Breast epithelium (tissue), 4 donors: ENCODE measurements at regions not wholly inside any gene's neighbourhood (a gene's known extent, or its start where the extent isn't known, plus 50 kb on each side); places are given as distances from the start of the nearest gene placed in this dataset.

ENCODE experiments used
- DNase-seq, 2 donors: peaks; one replicate each; pipeline ENCODE4 v3.0.0-alpha.2; 2019; ENCODE audit warnings: low spot score in 2 of 2
- H3K27ac ChIP-seq, 2 donors: fragments of 200-600 bp; sonication (generic) in 1 of 2; one replicate each; pipeline ENCODE4 v1.5.1; 2016 to 2019; ENCODE audit warnings: mild to moderate bottlenecking in 1 of 2
- H3K27me3 ChIP-seq, 2 donors: fragments of 200-600 bp; sonication (generic) in 1 of 2; one replicate each; pipeline versions ENCODE4 v1.5.1 to v1.6.0; 2017 to 2019; ENCODE audit warnings: control low read depth in 1 of 2, mild to moderate bottlenecking in 1 of 2
- H3K36me3 ChIP-seq: fragments of 200-600 bp; one replicate; pipeline ENCODE4 v1.5.1; 2019
- H3K4me1 ChIP-seq, 2 donors: fragments of 200-600 bp; sonication (generic); one replicate each; pipeline ENCODE4 v1.5.1; 2016 to 2019; ENCODE audit warnings: control low read depth in 1 of 2
- H3K4me3 ChIP-seq, 3 donors: fragments of 200-600 bp; sonication (generic); 1 replicate in 2 of 3; 2 replicates in 1 of 3; pipeline ENCODE4 v1.5.1; 2016 to 2019; ENCODE audit warnings: mild to moderate bottlenecking in 3 of 3, moderate library complexity in 2 of 3
- H3K9me3 ChIP-seq, 2 donors: fragments of 200-600 bp; sonication (generic) in 1 of 2; one replicate each; pipeline ENCODE4 v1.5.1; 2016 to 2019; ENCODE audit warnings: control low read depth in 1 of 2
- CTCF ChIP-seq, 3 donors: fragments of 450-650 bp; IDR thresholded peaks; one replicate each; pipeline ENCODE4 v1.5.1; 2016 to 2017; ENCODE audit warnings: antibody characterized with exemption in 3 of 3, mild to moderate bottlenecking in 3 of 3, moderate library complexity in 3 of 3
- POLR2A ChIP-seq: fragments of 450-650 bp; IDR thresholded peaks from one replicate; pipeline ENCODE4 v1.6.1; 2016; ENCODE audit warnings: antibody characterized with exemption, mild to moderate bottlenecking, moderate library complexity
- POLR2AphosphoS5 ChIP-seq, 3 donors: sonication (generic); formaldehyde crosslinking; IDR thresholded peaks; one replicate each; pipeline ENCODE4 v1.6.1; 2017; ENCODE audit warnings: antibody characterized with exemption in 3 of 3
- intact Hi-C: fragments of 100-400 bp; cut with DNase I; formaldehyde crosslinking; loops from one replicate; pipeline ENCODE4 v1.15.1; 2023; ENCODE audit warnings: low total_unique reads

GRCh38 chr13:78035500-78035899, 116.9 kb upstream of the EDNRB start:
- H3K27ac ChIP-seq, result no peak overlapping the region
- intact Hi-C loops, result loop anchor here (2.0 to 5.0 kb wide), 2 partner anchors 29 to 123 kb away; no protein-coding TSS in a partner anchor
- no peak for DNase-seq
- TF ChIP-seq CTCF (IDR thresholded peaks at IDR 0.05) (no peak), POLR2AphosphoS5 (IDR thresholded peaks at IDR 0.05) (no peak), POLR2A (no peak)
- no peaks in the 10 kb centered on the region for H3K4me1 ChIP-seq
- H3K4me3 ChIP-seq, result no peak overlapping the region
- no peaks in the 10 kb centered on the region for H3K27me3 ChIP-seq
- H3K9me3 ChIP-seq, result no peaks in the 10 kb centered on the region
- no peaks in the 10 kb centered on the region for H3K36me3 ChIP-seq

- Histone ChIP-seq H3K4me1 (no peaks in the 10 kb centered on the region), H3K27ac (no peak overlapping the region), H3K9me3 (no peaks in the 10 kb centered on the region), H3K27me3 (no peaks in the 10 kb centered on the region), H3K4me3 (no peak overlapping the region), H3K36me3 (no peaks in the 10 kb centered on the region)
- TF ChIP-seq POLR2A (no peak), CTCF (IDR thresholded peaks at IDR 0.05) (no peak), POLR2AphosphoS5 (IDR thresholded peaks at IDR 0.05) (no peak)
- intact Hi-C loops, result no loop called here
- no peak for DNase-seq
These were observed 114.9 kb upstream of the EDNRB start for GRCh38 chr13:78033509-78033908.

GRCh38 chr13:78032132-78032531, 113.5 kb upstream of the EDNRB start:
- Histone ChIP-seq H3K4me1 (no peaks in the 10 kb centered on the region), H3K4me3 (no peak overlapping the region), H3K27me3 (no peaks in the 10 kb centered on the region), H3K36me3 (no peaks in the 10 kb centered on the region), H3K27ac (no peak overlapping the region), H3K9me3 (no peaks in the 10 kb centered on the region)
- DNase-seq, result no peak
- TF ChIP-seq CTCF (IDR thresholded peaks at IDR 0.05) (no peak), POLR2A (no peak), POLR2AphosphoS5 (IDR thresholded peaks at IDR 0.05) (no peak)
- intact Hi-C loops, result no loop called here

DNA sequence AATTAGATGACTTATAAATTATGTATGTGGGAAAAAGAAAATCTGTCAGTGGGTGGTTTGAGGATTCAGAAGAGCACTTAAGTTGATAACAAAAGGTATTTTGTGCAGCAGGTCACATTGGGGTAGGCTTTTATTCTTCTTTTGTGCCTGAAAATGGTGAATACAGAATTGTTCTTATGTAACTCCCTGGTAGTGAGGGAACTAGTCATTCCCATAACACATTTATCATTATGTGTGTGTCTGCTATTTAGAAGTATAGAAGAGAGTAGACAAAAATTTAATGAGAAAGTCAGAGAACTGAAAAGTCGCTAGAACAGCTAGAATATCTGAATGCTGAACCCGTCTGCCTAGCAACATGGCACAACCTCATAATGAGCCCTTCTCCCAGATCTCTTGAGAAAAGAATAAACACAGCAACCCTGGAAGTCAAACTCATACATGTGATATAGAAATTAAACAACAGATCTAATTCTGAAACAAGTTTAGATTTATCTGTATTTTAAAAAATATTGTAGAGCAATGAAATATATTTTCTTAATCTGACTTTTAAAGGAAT, 111.8 kb upstream of the EDNRB start:
- Histone ChIP-seq H3K4me1 (no peaks in the 10 kb centered on the region), H3K9me3 (no peaks in the 10 kb centered on the region), H3K27ac (no peak overlapping the region), H3K36me3 (no peaks in the 10 kb centered on the region), H3K27me3 (no peaks in the 10 kb centered on the region), H3K4me3 (no peak overlapping the region)
- DNase-seq, result no peak
- TF ChIP-seq POLR2A (no peak), CTCF (IDR thresholded peaks at IDR 0.05) (no peak)
- intact Hi-C loops, result no loop called here

- H3K27me3 ChIP-seq, result no peaks in the 10 kb centered on the region
- H3K4me1 ChIP-seq, result no peaks in the 10 kb centered on the region
- H3K36me3 ChIP-seq, result no peaks in the 10 kb centered on the region
- intact Hi-C loops, result no loop called here
- DNase-seq, result no peak
- no peak overlapping the region for H3K4me3 ChIP-seq
- no peak overlapping the region for H3K27ac ChIP-seq
- TF ChIP-seq CTCF (IDR thresholded peaks at IDR 0.05), result no peak
- no peak for TF ChIP-seq POLR2AphosphoS5 (IDR thresholded peaks at IDR 0.05)
- no peak for TF ChIP-seq POLR2A
- no peaks in the 10 kb centered on the region for H3K9me3 ChIP-seq
These were observed 111.3 kb upstream of the EDNRB start for GRCh38 chr13:78029901-78030300.
